Ramos (cell line): ENCODE measurements at regions not wholly inside any gene's neighbourhood (a gene's known extent, or its start where the extent isn't known, plus 50 kb on each side); places are given as distances from the start of the nearest gene placed in this dataset.

Experiments
- in situ Hi-C: fragments of 300-500 bp; cut with MboI; formaldehyde crosslinking; loops from one replicate; pipeline ENCODE4 v1.14.3; 2022; ENCODE audit warnings: low sequenced_read_pairs; ENCODE audit not compliant: unreplicated experiment

DNA sequence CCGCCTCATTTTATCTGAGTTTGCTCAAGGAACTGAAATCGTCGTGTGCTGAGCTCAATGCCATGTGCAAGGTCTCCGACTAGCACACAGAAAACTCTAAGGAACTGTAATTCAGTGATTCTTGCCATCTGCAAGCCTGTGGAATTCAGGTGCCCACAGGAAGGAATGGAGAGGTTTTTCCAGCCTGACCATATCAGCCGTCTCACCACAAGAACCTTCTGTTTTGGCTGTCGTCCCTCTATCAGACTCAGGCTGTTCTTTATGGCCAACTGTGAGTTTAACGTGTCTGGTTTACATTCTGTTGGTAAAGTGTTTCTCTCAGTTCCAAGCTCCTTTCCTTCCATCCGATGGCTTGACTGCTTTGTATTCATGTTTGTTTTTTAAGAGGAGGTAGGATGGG, 293.5 kb downstream of the SPRY2 start:
- in situ Hi-C loops = no loop called here

DNA sequence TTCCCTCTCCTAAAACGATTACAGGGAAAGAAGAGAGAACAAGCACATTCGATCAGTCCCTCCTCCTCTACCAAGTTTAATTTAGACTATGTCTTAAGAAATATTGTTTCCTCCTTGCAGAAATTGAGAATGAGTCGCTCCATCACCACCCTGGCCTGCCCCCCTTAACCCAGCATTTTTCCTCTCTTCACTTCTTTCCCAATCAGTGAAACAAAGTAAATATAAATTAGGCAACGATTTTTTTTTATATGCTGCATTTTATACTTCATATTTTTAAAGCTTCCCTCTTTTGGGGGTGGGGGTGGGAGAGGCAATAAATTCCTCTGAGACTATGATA, 300.0 kb downstream of the SPRY2 start:
- in situ Hi-C loops = no loop called here

DNA sequence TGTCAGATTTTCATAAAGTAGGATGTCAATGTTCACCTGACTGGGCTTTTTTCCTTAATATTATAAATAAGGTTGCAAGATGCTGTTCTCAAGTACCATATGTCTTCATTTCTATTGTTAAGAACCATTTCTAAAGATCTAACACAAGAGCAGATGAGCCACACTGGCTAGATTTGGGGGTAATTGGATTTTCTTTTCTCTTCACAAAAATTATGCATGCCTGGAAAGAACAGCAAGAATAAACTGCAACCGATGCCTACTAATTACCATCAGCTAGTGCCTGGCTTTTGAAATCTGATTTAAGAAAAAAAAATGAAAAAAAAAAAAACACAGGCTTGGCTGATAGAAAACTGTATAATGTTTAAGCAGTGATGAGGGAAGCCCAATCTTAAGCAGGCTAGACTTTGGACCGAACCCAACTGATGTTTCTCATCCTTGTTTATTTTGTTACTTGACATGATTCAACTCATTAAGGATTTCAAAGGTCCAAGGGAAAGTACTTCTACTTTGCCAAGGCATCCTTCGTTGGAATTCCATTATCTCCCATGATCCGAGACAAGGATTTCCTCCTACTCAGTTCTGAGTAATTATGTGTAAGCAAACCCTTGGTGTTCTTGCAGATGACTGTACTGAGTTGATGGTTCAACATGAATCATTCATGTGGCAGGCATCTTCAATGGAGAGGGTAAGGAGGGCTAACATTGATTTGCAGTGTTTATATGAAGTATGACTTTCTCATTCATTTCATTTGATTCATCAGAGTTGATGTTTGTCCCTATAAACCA, 300.5 kb downstream of the SPRY2 start:
- in situ Hi-C loops = no loop called here

DNA sequence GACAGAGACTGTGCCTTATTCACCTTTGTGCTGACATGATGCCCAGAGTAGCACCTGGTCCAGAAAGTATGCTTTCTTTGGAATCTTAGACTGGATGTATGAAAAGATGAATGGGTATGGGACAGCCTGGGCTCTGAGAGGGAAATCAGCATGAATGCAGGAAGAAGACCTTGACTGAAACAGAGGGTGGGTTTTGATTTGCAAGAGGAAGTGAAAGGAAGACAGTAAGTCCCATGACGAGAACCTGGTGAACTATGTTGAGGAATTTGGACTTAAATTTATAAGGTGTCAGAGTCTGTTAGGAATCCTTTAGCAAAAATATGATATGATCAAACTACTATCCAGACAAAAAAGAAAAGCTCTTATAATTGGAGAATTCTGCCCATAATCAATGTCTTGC, 301.9 kb downstream of the SPRY2 start:
- in situ Hi-C loops = no loop called here

DNA sequence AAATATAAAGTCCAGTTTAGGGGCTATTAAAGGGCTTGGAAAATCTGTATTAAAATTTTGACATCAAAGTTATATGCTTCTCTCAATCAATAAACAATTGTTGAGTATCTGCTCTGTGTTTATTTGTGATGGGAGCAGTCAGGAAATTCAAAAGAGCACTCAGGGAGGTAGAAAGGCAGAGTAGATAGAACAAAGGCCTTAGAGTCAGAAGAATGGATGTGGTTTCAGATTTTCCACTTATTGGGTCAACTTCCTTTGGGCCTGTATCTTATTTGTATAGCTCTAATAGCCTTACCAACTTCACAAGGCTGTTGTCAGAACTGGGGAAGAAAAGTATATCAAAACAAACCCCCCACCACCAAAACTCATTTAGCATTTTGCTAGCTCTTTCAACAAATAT, 302.6 kb downstream of the SPRY2 start:
- in situ Hi-C loops = no loop called here

DNA sequence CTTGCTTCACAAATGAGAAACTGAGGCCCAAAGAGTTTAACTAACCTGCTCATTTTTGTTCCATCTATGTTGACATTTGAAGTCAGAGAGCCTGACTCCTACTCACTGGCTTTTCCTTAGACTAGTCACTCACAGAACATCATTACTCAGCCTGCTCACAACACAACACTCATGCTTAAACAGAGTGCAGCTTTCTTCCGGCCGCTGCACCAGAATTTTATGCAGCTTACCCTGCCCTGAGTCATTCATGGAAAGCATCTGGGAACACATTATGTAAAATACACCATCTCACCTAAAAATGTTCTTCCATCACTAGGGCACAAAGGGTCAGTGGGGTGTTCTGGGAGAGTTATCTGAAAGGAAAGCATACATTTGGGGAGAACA, 303.4 kb downstream of the SPRY2 start:
- in situ Hi-C loops = no loop called here

DNA sequence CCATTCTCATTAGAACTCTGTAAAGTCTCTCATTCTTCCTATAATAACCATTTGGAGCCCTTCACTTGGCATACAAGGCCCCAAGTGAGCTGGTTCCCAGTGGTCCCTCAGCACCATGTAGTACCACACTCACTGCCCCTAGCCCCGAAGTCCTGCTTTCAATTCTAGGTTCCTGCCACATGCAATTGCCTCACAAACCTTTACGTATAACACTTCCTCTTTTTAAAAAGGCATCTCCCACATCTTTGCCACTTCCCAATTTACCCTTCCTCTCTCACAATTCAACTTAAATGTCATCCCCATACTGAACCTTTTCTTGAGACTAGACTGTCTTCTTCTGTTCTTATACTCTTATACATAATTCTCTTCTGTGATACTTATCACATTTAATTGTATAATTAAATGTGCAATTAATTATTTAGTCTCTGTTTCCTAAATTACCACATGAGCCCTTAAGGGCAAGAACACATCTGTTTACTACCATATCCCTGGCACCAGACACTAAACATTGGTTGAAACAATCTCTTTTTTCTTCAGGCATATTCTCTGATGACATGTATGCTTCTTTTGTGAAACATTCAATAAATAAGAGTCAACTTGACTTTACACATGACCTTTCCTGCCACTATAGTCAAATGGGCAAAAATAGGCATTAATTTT, 304.0 kb downstream of the SPRY2 start:
- in situ Hi-C loops = no loop called here

DNA sequence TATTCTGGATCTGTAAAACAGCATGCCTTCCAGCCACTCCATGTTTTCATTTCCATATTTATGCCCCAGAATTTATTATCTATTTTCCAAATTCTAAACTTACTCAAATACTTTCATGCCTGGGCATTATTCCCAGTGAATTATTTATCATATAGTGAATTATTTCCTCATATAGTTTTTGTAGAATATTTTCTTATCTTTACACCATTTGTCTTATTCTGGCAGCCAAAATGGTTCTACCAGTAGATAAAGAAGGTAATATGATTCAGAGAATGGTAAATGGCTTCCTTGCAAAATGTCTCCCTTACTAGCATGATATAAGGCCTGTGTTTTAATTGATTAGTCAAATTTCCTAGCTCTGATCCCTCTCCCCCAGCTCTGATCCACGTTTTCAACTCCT, 305.8 kb downstream of the SPRY2 start:
- in situ Hi-C loops = no loop called here

DNA sequence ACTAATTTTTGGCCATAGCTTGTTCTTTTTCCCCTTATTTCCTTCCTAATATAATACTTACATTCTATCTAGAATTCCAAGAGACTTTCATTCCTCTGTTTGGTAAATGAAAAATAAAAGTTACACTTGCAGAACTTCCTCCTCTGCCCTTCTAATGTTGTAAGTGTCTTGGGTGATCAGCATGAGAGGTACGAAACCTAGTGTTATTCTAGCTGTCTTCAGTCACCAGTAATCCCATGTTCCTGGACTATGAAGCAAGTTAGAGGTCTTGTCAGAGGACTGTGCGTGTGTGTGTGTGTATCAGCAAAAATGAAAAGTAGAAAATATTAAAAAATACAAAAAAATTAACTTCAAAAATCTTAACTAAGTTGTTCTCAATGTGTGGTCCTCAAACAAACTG, 307.0 kb downstream of the SPRY2 start:
- in situ Hi-C loops = no loop called here

DNA sequence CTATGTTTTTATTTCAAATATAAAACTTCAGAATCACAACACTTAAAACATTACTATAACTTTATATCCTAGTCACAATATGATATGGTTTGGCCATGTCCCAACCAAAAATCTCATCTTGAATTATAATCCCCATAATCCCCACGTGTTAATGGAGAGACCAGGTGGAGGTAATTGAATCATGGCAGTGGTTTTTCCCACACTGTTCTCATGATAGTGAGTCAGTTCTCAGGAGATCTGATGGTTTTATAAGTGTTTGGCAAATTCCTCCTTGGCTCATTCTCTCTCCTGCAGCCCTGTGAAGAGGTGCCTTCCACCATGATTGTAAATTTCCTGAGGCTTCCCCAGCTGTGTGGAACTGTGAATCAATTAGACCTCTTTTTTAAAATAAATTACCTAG, 307.6 kb downstream of the SPRY2 start:
- in situ Hi-C loops = no loop called here

DNA sequence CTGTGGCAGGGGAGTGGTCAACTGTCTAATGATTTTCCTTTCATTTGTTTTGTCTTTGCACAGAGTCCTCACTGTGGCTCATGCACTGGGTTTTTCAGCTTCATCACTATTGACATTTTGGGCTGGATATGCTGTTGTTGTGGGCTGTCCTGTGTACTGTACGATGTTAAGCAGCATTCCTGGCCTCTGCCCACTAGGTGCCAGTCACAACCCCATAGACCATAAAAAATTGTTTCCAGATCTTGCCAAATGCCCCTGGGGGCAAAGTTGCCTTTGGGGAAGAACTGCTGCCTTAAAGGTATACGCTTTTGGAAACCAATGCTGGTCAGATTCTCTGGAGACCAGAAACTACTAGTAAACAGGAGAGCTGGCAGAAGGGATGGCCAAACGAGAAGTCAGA, 310.4 kb downstream of the SPRY2 start:
- in situ Hi-C loops = no loop called here

DNA sequence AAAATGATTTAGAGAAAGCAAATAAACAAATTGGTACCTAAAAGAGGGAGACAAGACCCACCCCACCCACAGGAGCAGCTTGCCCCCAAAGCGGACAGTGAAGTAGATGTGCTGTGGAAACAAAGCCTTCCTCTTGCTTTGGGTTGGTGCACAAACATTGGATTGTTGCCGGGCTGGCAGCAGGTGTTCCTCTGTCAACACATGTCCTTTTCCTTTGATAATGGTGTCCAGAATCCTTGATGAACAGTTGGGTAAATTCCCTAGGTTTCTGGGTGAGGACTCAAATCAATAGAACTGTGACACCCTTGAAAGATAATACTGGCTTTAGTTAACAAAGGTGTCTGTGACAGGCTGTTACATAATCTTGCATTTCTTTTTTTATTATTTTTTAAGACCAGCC, 311.8 kb downstream of the SPRY2 start:
- in situ Hi-C loops = no loop called here

DNA sequence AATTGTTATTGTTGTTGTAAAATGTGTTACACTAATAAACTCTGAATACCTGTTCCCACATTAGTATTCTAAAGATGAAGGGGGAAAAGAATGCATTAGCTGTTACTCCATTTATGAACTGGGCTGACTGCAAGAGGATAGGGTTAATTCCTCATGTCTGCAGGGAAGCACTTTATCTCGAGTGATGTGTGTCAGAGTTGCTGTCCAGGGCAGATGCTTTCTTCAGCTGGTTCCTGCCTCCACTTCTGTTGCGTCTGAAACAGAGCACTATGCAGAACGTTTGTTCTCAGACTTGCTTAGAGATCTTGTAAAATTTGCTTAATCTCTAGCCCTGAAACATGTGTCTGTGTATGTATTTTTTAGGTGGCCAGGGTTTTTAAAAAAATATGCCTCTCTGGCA, 318.8 kb downstream of the SPRY2 start:
- in situ Hi-C loops = no loop called here

DNA sequence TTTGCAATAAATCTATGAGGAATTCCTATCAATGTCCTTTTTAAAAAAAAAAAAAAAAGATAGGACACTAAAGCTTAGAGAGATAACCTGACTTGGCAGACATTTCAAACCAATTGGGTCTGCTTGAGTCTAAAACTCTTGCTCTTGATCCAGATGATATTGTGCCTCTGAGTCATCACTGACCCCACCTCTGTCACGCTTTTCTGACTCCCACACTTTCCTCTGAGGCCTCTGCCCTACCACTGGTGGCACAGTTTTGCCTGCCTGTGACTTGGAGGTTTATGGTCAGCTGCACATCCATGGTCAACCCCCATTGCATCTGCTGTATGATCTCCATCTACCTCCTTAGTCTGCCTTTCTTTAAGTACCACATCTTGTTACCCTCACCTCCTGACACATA, 328.7 kb downstream of the SPRY2 start:
- in situ Hi-C loops = no loop called here

DNA sequence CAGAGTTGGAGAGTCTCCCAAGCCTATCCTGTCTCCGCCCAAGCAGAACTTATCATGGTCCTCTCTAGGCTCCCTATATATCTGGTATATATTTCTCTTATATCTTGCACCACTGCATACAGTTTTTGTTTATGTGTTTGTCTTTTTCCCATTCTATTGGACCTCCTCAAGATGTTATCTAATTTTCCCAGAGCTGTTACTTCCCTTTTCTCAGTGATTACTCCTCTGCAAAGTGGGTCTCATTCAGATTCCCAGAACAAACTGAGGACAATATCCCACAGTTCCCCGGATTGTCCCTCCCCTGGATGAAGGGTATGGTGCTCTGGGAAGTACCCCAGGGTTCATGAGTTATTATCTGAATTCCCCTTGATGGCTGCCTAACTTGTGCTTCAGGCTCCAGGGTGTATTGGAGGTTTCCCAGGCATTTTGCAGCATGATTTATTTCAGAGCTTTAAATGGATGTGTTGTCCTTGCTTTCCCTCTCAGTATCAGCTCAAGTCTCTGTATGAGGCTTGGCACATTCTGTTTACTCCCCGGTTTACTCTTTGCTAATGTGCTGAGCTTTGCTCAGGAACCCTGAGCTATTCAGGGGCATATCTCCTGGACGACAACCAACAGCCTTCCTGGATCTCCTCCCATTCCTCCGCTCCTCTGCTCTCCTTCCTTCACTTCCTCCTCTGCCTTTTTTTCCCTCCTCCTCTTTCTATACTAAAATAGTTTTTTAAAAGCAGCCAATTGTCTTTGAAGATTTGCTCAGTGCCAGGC, 329.3 kb downstream of the SPRY2 start:
- in situ Hi-C loops = no loop called here

DNA sequence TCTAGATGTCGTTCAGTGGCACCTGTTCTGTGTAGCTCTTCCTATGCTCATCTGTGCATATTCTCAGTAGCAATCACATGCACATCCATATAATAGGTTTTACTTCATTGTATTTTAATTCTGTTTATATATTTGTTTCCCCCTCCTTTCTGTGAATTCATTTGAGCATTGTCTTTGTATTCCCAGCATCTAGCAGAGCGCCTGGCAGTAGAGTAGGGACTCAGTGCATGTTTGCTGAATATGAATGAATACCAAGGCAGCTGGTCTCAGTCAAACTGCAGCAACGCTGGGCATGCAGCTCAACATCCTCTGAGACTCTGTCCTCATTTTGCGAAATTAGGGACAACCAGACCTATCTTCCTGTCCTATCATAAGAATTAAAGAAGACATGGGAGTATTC, 330.1 kb downstream of the SPRY2 start:
- in situ Hi-C loops = no loop called here

DNA sequence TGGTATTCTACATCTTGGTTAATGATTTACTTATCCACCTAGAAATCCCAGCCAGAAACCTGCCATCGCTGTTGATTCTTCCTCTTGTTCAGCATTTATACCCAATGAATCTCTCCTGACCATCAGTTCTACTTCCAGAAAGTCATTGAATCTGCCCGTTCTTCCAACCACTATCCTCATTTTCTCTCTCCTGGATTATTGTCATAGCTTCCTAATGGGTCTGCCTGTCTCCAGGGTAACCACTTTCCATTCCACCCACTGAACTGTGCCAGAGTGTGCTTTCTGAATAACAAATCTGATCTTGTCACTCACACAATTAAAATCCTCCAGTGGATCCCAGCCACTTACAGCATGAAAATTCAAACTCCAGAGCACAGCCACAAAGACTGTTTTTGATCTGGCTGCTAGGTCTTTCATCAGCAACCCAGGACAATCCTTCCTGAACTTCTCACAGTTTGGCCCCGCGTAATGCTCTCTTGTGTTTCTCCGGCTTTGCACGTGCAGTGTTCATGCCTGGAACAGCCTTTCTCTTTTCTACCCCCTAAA, 330.6 kb downstream of the SPRY2 start:
- in situ Hi-C loops = no loop called here

DNA sequence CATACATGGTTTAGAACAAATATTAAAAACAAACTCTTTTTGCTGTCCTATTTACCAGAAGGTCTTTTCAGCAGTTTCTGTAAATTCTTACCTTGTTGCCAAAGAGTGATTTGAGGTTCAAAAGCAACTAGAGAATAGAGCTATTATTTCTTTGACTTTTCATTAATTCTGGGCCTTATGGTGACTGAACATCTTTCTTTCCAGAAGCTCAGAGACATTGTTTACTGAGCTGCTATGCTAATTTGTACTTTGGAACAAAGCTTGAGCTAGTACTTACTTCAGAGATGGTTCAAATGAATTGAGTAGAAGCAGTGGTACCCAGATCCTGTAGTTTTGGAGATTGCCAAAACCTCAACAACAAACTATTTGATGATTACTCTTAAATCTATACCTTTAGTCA, 331.2 kb downstream of the SPRY2 start:
- in situ Hi-C loops = no loop called here

DNA sequence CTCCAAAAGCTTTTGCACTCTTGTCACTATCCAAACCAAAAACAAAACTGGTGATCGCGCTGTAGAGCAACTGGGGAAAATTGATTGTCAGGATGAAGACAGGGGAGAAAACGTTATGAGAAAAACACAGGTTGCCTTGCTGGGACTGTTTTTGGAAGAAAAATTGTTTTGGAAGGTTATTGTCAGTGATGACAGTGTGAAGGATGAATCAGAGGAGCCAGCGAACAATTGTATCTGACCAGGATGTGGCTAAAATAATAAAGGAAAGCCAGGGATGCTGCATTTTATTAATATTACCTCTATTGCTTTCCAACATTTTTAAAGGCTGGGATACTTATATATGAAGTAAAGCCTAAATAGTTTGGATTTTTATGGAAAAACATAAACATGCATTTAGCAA, 334.0 kb downstream of the SPRY2 start:
- in situ Hi-C loops = no loop called here

DNA sequence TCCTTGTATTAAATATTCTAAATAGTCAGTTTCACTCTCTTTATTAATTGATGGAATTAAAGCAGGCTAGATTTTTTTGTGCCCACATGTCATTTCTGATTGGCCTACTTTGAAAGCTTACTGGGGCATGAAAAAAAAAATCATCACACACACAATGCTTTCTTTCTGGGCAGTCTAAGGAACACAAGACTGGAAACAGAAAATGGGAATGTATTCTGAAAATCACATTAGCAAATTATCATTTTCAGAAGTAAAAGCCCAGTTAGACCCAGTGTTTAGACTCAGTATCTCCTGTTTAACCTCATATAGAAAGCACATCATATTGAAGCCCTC, 339.4 kb downstream of the SPRY2 start:
- in situ Hi-C loops = no loop called here

DNA sequence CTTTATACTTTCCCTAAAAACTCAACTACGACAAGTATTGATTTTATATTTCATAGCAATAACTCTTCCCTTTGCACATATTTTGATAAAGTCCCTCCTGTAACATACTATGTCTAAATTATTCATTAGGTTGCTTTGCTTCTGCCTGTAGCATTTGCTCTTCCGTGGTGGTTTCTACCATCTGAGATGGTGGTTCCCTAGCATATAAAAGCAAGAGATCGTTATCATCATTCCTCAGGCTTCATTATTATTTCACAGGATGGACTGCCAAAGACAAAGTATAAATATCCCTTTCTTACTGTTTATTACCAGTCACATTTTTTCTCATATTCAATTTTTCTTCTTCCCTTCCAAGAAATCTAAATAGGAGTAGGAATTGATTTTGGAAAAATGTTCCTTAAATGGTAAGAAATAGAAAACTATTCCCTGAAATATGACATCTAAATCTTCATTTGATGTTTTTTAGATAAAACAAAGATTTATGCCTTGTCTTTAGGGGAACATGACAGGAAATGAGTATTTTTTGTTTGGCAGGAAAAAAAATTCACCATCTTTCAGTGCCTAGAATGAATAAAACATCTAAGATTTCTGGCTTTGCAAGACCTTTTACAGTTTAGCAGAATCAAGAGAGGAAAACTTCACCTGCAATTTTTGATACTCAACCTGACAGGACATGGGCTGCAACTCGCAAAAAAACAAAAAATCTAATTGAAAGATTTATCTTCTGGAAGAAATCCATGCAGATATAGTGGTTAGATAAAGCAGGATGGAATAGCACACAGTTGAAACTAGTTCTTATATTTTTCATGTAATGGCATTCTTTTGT, 340.0 kb downstream of the SPRY2 start:
- in situ Hi-C loops = no loop called here
